NCI-H1694 (cell line): ENCODE measurements at regions not wholly inside any gene's neighbourhood (a gene's known extent, or its start where the extent isn't known, plus 50 kb on each side); places are given as distances from the start of the nearest gene placed in this dataset.

Experiments used
- DNase-seq: peaks from one replicate; lab custom pipeline; 2025; lab: John Stamatoyannopoulos, UW

GRCh38 chr4:155515444-155516075 lies 138.8 kb upstream of the MAP9 start:
- DNase-seq = no peak

DNA sequence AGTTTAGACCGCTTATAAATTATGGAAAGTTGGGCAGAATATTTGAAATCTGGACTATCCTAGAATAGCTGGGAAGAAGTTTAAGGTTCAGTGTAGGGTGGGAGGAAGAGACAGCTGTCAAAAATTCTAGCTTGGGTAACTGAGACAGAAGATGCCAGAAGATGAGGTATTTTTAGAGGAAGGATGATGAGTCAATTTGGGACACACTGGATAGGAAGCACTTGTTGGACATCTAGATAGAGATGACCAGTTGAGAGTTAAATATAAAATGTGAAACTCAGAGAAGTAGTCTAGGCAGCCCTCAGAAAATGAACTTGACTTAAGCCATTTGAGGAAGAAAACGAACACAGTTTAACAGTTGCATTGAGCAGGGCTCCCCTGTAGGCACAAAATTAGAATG lies 137.9 kb upstream of the MAP9 start:
- DNase-seq = no peak

GRCh38 chr4:155512817-155513216 lies 136.1 kb upstream of the MAP9 start:
- no peak for DNase-seq

DNA sequence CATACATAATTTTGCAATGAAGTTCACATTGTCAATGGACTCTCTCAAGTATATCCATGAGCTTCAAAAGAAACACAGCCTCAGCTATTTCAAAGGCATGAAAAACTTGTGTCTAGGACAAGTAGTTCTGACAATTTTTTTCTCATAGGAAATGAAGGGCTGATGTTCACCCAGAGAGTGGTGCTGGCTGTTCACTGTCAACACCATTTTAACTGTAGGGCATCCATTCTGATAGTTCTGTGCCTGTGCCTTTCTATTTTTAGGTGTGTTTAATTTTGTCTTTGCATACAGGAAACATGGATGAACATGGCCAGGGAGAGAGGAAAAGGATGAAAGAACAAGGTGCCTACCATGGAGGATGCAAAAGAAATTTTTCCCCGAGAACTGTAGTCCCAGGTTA lies 135.3 kb upstream of the MAP9 start:
- no peak for DNase-seq

GRCh38 chr4:155510771-155511170 lies 134.0 kb upstream of the MAP9 start:
- no peak for DNase-seq

- DNase-seq = no peak
These were observed 132.8 kb upstream of the MAP9 start for GRCh38 chr4:155509555-155509954.

DNA sequence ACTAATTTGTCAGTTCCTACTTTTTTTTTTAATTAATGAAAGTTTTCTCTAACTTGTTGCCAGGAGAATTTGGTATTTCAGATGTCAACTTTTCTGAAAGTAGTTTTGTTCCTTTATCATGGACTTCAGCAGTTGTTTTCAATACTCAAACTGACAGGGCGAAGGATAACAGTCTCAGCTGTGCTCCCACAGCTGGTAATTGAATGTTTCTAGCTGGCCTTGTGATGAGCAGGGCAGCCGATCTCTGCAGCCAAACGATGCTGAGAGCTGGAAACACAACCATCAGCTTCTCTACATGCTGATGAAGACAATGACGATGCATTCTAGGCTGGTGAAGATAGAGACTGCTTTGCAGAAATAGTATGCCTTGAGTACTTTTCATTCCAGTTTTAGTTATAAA lies 130.0 kb upstream of the MAP9 start:
- no peak for DNase-seq

GRCh38 chr4:155505321-155505720 lies 128.6 kb upstream of the MAP9 start:
- DNase-seq = no peak

- DNase-seq = no peak
These were observed 120.5 kb upstream of the MAP9 start for GRCh38 chr4:155497306-155497705.

- DNase-seq = no peak
These were observed 119.5 kb upstream of the MAP9 start for GRCh38 chr4:155496294-155496626.

DNA sequence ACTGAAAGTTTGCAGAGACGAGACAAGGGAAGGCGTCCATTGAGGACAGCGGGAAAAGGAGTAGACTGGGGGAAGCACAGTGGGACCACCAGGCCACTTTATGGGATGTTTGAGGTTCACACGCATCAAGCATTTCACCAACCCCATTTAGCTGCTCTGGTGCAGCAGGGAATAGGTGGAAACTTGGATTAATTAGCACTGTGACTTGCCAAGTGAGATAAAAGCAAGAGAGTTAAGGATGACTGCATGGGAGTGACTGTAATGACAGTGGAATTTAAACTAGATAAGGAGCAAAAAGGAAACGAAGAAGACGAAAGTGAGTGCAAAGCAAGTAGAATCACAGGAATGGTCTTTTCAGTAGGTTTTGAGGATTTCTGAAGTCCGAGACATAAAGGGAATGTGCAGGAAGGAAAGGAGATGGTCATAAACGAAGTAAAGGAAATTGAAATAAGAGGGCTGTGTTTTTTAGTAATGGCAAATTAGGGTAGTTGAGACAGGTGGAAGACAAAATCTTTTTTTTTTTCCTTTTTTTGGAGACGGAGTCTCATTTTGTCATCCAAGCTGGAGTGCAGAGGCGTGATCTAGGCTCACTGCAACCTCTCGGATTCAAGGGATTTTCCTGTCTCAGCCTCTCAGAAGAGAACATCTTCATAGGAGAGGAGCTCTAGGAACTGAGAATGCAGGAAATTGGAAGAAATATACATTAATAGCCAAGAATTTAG lies 119.0 kb upstream of the MAP9 start:
- no peak for DNase-seq

- DNase-seq = no peak
These were observed 117.4 kb upstream of the MAP9 start for GRCh38 chr4:155494037-155494718.

- no peak for DNase-seq
These were observed 114.8 kb upstream of the MAP9 start for GRCh38 chr4:155491336-155492120.

DNA sequence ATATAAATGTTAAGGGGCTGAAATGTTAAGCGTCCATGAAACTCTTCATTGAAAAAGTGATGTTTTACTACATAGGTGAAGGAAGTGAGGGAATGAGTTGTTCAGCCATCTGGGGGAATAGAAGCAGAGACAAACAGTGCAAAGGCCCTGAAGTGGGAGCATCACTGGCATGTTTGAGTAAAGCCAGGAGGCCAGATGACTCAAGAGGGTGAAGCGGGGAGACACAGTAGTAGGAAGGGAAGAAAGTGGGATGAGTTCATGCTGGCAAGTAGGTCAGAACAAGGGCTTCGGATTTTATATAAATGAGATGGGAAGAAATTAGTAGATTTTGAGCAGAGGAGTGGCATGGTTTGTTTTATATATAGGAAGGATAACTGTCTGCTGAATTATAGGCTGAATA lies 112.5 kb upstream of the MAP9 start:
- no peak for DNase-seq

GRCh38 chr4:155488691-155489090 lies 111.9 kb upstream of the MAP9 start:
- DNase-seq = no peak

DNA sequence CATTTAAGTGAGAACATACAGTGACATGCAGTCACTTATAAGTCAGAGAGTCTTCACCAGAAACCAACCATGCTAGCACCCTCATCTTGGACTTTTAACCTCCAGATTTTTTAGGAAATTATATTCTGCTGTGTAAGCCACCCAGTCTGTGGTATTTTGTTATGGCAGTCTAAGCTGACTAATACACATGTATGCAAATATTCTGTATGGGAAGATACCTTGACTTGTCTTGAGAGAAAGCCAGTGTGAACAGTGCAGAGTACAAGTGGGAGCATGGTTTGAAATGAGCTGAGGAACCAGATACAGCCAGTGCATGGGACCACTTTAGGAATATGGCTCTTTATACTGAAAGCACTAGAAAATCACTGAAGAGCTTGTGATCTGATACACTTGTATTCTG lies 110.4 kb upstream of the MAP9 start:
- DNase-seq = no peak

- no peak for DNase-seq
These were observed 104.4 kb upstream of the MAP9 start for GRCh38 chr4:155481150-155481549.

DNA sequence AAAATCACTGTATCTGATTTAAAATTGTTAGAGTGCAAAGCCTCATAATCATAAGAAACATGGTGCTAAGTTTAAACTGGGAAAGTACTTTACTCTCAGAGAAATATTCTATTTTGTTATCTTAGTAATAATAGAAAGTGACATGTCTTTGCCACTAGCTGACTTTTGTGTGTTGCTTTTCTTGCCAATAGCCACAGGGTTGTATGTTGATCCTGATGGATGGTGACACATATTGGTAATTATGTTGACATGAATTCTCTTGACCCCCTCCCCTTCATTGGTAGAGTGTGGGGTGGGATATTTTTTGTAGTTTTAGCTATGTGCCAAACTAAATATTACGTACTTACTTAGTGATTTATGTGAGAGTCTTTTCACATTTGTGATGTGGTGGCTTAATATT lies 103.1 kb upstream of the MAP9 start:
- DNase-seq = no peak

DNA sequence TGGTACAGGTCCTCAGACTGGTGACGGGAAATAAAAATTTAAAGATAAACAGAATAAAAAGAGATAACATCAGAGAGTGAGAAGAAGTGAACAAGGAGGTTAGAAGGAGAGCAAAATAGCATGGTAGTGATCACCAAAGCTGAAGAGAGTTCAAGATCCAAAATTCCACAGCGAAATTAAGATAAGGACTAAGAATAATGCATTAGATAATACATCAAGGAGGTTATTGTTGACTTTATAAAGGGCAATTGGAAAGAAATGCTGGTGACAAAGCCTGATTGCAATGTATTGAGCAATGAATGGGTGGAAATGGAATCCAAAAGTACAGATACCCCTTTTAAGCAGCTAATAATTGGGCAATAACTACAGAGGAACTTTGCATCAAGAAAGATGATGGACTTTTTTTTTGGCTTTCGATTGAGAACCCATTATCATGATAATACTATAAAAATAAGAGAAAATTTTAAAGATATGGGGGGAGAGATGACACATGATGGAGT lies 101.6 kb upstream of the MAP9 start:
- no peak for DNase-seq

GRCh38 chr4:155474758-155475157 lies 98.0 kb upstream of the MAP9 start:
- DNase-seq = no peak

DNA sequence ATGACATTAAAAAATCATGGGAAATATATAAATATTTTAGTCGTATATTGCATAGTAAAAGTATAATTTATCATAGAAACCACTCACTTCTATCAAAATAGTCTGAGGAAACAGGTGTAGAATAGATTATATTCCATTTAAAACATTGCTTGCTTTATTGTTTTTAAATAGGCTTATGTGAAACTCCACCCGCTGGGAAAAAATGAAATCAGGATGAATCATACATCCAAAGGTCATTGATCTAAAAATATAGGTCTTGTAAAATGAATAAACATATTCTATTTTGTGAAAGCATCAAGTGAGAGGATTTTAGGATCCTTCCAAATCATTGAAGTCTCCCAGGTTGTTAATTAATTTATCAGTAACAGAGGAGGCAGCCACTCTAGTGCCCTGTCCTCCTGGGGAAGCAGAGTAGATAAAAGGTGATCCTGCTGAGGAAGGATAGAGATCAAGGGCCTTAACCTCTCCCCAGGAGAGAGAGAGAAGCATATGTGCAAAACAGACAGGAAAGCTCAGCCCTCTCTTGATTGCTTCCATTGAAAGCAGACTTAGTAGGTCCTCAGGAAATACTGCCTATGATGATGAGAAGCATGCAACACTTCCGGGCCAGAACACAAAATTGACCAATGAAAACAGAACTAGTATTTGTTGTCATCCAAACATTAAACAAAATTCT lies 96.8 kb upstream of the MAP9 start:
- no peak for DNase-seq

DNA sequence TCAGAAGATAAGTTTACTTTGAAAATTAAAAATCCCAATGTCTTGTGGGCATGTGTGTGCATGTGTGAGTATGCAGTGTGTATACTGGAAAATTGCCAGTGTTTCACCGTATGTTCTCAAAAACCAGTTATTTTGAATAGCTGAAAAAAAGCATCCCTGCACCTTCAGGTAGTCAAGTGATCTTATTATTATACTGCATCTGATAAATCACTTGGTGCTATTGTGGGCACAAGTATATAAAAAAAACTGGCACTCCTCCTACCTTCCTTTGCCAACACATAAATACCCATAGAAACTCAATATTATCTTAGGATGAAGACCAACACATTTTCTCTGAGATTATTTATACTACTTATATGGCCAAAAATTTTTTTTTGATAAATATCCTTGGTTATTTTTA lies 91.5 kb upstream of the MAP9 start:
- DNase-seq = no peak
